RPMI7951 (cell line): ENCODE measurements at regions not wholly inside any gene's neighbourhood (a gene's known extent, or its start where the extent isn't known, plus 50 kb on each side); places are given as distances from the start of the nearest gene placed in this dataset.
"Not testable (repeated sequence)": the region's sequence is repeated elsewhere in the genome, so short reads cannot be mapped to it uniquely, and the experiment has no call there.

Experiments
- DNase-seq: peaks from one replicate; pipeline ENCODE4 v3.0.0-alpha.2; 2012; ENCODE audit warnings: low read depth

DNA sequence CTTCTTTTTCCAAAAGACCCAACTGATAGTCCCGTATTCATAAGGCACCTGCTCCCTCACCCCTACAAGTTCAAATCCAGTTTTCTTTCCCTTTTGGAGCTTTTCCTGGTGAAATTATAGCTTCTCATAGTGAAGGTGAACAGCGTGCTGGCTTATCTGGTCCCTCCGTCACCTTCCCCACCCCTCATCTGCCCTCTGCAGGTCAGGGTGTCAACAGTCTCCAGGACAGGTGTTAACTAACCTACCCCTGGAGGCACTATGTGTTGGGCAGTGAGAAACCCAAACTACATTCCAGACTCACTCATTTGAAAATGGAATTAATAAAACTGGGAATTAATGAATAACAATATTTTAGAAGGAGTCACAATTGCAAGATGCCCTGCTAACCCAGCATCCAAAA, 109.0 kb upstream of the TAS2R1 start:
- no peak for DNase-seq

DNA sequence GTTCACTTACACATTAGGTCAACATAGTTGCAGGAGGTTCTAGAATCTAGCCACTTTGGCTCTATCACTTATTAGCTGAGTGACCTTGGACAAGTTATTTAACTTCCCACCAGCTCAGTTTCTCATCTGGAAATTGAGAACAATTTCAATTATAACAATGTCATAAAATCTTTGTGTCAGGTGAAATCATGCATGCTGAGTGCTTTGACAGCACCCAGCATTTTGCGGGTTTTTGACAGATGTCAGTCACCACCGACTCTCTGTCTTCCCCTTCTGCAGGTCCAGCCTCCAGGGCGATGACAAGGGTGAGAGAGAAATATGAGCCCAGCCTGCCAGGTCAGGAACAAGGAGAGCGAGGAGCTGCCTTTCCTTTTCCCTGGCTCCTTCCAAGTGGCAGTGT, 107.1 kb upstream of the TAS2R1 start:
- DNase-seq = no peak

DNA sequence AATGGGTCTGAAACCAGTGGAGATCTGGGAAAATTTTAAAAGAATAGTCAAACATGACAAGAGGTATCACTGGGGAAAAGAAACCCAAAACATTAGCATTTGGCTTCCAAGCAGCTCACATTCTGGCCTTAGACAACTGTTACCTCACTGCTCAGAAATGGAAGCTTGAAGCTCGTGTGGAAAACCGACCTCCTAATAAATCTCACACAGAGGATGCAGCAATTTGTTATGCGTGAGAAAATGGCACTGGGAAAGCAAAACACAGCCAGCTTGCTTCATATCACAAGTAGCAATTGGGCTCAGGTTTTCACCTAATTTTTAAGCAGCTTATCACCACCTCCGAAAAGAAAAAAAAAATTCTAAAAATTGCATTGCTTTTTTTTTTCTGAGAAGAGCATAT, 103.3 kb upstream of the TAS2R1 start:
- no peak for DNase-seq

DNA sequence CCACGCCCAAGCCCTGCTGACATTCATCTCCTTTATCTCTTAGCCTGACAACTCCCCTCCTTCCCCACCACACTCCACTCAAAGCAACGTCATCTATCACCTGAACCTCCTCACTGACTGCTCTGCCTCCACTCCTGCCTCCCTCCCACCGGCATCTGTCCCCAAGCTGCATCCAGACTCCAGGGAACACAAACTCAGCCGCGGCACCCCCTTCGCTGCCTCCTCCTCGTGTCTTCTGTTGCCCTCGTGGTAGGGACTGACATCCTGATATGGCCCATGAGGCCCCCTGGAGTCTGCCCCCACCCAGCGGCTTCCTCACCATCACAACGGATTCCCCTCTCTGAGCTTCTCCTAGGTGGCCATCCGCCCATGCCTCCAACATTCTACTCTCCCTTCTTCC, 101.0 kb upstream of the TAS2R1 start:
- DNase-seq = no peak

DNA sequence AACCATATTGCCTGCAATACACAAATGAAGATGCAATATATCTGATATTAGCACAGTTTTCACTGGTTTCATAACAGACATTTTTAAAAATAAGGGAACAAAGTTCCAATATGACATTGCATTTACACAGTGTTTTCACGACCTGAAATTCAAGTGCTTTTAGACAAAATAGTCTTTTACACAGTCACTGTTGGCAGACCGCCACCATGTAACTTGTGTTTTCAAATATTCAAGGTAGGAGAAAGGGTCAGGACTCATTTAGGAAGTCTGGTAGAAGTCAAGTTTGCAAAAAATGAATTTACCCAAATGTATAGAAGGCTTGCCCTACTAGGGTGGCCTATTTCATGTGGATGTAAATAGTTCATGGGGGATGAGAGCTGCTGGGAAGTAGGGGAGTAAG, 98.1 kb upstream of the TAS2R1 start:
- DNase-seq = no peak

DNA sequence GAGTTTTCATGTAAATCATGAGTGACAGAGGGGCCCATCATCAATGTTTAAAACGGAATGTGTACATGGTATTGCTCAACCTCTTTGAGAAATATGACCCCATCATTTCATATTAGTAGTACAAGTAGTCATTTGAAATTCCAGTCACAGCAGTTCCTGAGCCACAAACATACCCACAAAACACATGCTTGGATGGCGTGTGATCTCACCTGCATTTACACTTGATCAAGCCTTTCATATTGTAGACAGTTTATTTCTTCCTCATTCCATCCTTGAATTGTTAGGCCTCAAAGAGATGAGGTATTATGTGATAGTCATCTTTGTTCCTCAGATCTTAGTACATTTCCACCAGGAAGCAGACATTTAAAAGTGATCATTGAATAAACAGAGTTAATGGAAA, 96.8 kb upstream of the TAS2R1 start:
- no peak for DNase-seq

DNA sequence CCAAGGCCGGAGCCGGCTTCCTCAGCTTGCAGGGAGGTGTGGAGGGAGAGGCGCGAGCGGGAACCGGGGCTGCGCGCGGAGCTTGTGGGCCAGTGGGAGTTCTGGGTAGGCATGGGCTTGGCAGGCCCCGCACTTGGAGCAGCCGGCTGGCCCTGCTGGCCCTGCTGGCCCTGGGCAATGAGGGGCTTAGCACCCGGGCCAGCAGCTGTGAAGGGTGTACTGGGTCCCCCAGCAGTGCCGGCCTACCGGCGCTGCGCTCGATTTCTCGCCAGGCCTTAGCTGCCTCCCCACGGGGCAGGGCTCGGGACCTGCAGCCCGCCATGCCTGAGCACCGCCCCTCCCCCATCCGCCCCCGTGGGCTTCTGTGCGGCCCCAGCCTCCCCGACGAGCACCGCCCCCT, 95.1 kb upstream of the TAS2R1 start:
- not testable (repeated sequence) for DNase-seq

DNA sequence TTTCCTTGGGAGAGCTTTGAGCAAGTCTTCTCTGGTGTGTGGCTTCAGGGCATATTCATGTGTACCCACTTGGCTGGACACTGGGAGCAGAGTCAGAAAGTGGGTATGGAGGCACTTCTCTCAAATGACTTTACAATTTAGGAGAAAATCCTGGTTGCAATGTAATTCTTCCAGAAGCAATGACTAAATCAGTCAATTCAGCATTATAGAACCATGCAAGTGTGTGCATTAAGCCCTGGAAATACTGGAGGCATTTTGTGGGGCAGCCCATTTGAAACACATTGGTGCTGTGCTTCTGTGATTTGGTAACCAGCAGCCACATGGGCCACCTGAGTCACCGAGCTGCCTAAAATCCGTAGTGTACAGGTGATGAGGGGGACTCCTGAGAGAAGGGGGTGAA, 94.6 kb upstream of the TAS2R1 start:
- DNase-seq = no peak

DNA sequence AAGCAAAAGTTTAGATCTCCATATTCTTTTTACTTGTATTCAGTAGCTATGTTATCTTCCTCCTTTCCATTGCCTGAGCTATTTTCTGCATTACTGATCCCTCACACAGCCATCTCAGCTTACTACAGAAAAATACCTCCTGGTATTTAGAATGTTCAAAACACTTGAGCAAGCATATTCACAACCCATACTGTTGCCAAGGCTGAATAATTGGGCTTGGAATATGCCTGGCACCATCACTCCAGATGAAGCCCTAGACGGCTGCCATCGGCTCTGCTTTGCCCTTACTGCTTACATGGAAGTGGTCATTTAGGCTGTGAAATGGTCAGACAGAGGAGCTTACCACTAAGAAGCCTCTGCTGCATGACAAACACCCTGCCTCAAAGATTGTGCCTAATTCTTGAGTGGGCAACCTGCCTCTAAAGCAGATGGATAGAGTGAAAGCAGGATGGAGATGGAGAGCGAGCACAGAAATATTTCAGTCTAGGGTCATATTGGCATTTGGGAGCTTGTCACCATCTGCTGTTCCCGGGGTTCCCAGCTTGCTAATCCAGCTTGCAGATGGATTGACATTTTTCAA, 92.5 kb upstream of the TAS2R1 start:
- DNase-seq = no peak

DNA sequence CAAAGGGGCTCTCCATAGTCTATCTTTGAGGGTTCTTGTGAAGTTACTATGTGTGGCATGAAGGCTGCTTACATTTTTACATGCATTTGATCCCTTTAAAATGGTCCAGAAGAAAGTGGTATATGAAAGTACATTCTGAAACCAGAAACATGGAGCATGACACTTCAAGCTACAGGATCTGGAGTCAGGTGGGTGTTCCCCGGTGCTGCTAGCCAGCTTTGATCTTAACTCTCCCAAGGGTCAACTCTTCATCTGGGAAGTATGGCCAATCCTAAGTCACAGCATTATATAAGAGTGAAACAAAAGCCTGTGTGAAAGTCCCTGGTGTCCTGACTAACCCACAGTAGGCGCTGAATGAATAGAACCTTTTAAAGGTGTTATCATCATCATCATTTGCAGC, 91.0 kb upstream of the TAS2R1 start:
- no peak for DNase-seq

DNA sequence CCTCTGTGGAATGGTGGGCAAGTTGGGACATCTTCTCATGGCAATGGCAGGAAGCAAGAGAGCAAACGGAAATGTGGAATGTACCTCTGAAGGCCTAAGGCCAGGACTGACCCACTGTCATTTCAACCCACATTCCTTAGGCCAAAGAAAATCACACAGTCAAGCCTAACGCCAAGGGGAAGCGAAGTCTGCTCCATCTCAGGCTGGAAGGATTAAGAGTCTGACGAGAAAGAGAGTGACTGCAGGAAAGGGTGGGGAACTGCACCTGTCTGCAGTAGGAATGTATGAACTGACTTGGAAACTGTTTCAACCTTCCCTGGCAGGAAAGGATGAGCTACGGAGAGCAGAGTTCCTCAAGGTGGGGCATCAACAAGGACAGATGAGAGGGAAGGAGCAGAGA, 90.2 kb upstream of the TAS2R1 start:
- DNase-seq = peak; percentile 4

DNA sequence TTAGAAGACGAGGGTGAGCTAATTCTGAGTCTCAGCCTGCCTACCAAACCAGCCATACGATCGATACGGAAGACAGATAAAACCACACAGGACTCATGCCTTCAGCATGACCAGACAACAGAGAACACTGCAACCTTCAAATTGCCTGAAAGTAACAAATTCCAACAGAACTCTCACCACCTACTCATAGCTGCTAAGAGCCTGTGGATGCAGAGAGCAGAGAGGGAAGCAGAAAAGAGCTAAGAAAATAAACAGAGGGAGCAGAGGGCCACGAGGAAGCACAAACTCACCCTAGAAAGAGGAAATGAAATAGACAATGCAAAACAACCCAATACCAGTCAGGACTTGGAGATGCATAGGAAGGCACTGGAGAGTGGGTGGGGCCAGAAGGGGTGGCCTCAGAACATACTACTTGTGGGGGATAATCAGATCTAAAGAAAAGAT, 86.7 kb upstream of the TAS2R1 start:
- DNase-seq = peak; percentile 64

DNA sequence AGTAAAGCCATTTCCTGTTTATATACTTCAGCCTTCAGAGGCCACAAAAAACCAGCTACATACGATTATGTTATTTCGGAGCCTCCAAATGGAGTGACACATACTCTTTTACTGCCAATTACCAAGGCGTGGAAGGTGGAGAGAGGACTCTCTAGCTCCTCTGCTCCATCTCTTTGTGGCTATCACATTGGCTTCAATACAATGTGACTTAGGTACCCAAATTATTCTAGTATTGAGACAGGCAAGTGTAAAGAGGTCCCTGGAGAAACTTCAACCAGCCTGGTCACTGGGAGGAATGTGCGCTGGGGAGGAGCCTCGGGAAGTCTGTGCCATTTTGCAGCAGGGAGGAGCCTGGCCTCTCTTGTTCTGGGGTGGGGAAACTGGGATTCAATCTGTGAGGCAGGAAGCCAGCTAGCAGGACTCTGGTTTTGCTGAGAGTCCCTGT, 85.8 kb upstream of the TAS2R1 start:
- peak; percentile 51 for DNase-seq

DNA sequence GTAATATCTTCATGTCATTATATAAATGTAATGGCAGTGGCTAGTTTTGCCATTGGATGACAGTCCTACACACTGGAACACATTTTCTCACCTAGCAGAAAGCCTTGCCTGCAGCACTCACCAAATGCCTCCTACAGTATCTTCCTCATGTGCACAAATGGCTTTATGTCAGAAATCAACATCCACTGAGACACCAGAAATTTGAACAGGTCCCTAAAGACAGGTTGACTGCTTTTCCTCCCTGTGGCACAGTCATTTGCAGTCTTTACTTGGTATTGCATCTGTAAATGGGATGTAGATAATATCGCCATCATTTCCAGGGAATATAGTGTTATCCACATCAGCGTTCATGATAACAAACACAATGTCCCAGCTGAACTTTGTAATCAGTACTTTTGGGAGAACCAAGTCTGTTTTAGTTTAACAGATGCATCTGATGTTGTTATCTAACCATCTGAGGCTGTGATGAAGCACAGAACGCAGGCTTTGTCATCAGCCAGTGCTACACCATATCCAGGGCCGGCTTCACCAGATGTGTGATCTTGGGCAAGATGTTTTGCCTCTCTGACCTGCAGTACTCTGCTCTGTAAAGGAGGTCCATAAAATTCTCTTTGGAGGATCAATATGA, 83.9 kb upstream of the TAS2R1 start:
- DNase-seq = peak; percentile 40

DNA sequence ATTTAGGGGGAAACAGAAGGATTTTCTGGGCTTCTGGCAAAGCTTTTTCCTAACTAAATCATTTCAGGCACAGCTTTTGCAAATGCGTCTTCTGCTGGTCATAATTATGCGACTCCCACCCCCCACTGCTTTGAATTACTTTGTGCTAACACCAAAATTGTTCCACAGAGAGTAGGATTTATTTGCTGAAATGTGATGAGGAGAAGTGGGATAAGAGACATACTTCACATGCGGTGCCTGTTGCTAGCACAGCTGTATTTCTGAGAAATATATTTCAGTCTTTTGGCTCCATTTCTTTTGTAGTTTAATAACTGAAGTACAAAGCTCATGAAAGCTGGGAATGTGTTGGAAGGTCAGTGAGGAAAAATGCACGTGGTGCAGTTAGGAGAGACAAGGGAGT, 83.2 kb upstream of the TAS2R1 start:
- no peak for DNase-seq

DNA sequence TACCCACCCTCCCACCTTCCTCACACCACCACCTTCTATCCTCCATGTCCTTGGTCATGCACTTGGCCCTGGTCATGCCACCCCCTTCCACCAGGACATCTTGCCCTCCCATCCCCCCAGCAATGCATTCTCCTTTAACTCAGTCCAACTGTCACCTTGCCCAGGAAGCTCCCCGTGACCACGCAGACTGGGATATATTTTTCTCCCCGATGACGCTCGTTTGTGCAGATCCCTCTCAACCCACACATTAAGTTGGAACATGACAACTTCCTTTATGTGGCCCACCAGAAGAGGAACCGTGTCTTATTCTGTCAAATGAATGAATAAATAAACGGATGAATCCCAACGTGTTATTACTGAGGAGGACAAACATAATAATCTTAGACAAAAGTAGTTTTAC, 82.8 kb upstream of the TAS2R1 start:
- DNase-seq = peak; percentile 26

DNA sequence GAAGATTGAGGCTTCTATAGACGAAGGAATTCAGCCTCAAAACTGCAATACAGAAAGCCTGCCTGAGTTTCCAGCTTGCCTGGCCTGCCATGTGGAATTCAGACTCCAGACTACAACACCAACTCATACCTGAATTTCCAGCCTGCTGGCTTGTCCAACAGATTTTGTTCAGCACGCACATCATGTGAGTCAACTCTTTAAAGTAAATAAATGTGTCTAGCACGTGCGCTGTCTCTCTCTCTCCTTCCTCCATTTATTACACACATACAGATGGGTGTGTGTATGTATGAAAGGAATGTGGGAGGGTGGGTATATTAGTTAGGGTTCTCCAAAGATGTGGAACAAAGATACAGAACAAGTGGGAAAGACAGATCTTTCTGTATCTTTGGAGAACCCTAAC, 82.4 kb upstream of the TAS2R1 start:
- peak; percentile 79 for DNase-seq

DNA sequence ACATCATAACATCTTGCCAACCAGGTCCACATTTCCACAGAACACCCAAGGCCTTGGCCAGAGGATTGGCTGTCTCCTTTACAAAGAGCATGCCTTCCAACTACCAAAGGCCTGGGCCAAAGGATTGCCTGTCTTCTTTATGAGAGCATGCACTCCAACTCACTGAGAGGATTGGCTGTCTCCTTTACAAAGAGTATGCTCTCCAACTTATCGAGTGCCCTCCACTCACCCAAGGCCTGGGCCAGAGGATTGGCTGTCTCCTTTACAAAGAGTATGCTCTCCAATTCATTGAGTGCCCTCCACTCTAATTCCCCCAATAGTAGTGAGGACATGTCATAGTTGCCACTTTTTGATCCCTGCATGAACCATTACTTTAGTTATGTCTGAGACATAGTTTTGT, 79.9 kb upstream of the TAS2R1 start:
- DNase-seq = no peak

DNA sequence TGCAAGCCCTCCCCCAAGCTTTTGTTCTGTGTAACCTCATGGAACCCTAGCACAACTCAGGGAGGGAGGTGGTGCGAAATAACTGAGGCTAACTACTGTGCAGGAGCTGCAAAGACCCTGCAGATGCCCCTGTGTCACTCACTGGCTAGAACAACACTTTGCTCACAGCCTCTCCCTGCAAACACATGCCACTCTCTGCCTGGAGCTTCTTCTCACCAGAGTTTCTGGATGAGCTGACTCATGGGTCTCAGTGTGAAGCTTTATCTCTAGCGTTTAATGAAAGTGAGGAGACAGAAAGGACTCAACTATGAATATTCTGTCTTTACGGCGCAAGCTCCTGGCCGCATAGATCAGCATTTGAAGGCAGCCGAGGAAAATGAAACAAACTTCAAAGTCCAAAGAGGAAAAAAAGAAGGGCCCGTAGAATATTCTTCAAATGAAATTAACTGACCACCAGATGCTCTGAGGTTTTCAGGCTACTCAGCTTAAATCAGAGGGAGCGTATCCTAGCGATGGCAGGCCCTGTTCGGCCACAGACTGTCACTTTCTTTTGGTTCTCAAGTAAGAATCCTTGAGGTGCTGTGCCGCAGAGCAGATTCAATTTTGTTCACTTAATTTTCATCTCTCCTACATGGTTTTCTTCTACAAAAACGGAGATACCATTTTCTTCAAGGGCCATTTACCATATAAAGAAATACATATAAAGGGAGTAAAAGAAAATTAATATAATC, 77.7 kb upstream of the TAS2R1 start:
- DNase-seq = peak; percentile 24

DNA sequence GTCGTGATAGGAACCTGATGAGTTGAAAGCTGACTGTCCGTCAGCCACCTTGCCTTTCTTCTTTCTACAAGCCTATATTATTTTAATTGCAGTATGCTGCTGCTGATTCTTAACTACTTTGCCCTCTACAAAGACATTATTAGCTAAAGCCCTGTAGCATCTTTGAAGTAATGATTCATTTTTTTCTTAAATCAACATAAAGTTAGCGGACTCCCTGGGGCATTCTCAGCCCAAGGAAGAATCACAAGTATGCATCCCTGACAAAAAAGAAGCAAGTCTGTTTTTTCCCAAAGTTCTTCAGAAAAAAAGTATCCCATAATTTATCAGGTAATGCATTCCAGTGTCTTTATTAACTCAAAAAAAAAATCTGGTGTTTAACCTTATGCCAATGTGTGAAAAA, 69.5 kb upstream of the TAS2R1 start:
- DNase-seq = no peak

DNA sequence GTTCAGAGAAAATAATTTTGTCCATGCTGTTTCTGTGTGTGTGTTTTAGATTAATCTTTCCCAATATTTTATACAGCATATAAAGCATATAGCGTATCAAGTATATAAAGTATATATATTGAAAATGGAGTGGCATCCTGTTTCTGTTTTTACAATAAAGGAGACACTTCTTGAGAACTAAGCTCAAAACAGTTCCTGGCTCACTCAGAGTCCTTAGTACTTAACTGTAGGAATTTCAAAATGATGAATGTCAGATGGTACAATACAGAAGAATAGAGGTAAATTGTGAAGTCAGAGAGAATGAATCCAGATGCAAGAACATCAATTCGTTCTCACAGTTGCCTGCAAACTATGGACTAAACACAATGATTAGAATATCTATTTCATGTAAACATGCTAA, 68.7 kb upstream of the TAS2R1 start:
- no peak for DNase-seq

DNA sequence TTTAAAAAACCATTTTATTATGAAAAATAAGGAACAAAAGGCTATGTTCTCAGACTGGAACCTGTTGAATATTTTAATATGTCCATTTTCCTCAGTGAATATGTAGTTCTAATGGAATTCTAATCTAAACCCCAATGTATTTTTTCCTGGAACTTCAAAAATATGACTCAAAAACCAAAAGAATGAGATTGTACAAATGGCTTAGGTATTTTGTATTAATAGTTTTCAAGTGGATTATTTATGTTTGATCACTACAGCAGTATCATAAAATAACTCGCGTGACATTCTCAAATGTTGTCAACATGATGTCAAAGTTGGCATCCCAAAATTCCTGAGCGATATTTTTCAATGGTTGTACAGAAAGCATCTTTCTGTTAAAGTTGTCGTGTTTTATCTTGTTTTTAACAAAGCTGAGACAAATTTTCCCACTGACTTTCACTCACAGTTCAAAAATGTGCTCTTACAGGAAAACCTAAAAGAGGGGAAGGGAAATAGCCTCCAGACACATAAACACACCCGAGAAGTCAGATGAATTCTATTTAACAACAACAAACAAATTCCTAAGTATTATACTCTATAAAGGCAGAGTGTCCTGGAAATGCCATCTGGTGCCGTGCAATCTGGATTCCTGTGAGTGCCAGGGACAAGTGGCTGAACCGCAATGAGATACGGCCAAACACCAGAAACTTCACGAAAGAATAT, 68.1 kb upstream of the TAS2R1 start:
- DNase-seq = no peak

DNA sequence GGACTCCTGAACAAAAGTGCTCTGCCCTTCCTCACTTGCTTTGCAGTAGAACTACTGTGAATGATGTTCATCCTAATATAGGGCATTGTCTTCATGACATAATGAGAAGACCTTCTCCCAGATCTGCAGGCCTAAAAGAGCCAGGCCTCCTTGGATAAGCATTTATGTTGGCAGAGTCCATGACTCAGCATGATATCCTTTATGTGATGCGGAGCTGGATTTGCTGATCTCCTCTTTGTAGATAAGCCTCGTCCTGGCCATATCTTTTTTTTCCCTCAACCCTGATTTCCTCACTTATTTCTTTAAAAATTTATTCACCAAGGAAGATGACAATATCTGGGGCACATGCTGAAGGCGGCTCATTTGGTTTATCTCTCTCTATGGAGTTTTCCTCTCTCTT, 62.4 kb upstream of the TAS2R1 start:
- no peak for DNase-seq
